GM12878 (cell line): ENCODE measurements at regions not wholly inside any gene's neighbourhood (a gene's known extent, or its start where the extent isn't known, plus 50 kb on each side); places are given as distances from the start of the nearest gene placed in this dataset.

Source experiments
- ATAC-seq: fragments of 200-7000 bp; cut with Tn5 transposase; 3 replicates; pipeline ENCODE4 v1.9.1; 2020; ENCODE audit warnings: mild to moderate bottlenecking, moderate library complexity
- BruUV-seq: library from RNA; stranded (reverse); fragments of 400-500 nt; replicated peaks from 2 replicates; lab custom pipeline; 2021; lab: Mats Ljungman, UMichigan
- CTCF ChIA-PET: fragments of 300-600 bp; sonication (Branson Sonifier 250); formaldehyde crosslinking; extraction: SDS; loops from one replicate; lab custom pipeline; 2021; ENCODE audit warnings: inconsistent platforms; lab: Yijun Ruan, JAX
- POLR2A ChIA-PET: fragments of 350-600 bp; formaldehyde crosslinking; extraction: SDS; loops from one replicate; lab custom pipeline; 2021; ENCODE audit warnings: inconsistent platforms; lab: Charles Lee
- RAD21 ChIA-PET: fragments of 300-600 bp; sonication (Branson Sonifier 250); formaldehyde crosslinking; loops from one replicate; lab custom pipeline; 2023; ENCODE audit warnings: antibody characterized with exemption; ENCODE audit not compliant: unreplicated experiment; lab: Charles Lee
- SMC1A ChIA-PET: fragments of 300-600 bp; sonication (Branson Sonifier 250); formaldehyde crosslinking; loops from one replicate; lab custom pipeline; 2023; ENCODE audit not compliant: unreplicated experiment, uncharacterized antibody; lab: Charles Lee
- DNase-seq: peaks from one replicate; pipeline ENCODE4 v3.0.0-alpha.2; 2011; ENCODE audit warnings: low read depth, low spot score
- FAIRE-seq: peaks from 3 replicates; lab custom pipeline; 2011; peaks lifted over from hg19 to GRCh38; lab: Jason Lieb, UNC
- H2AFZ ChIP-seq: 2 replicates; pipeline ENCODE4 v1.6.0; 2011; ENCODE audit warnings: low read depth, low read length, control low read depth; ENCODE audit not compliant: control insufficient read depth
- H3K27ac ChIP-seq: 2 replicates; pipeline ENCODE4 v1.5.1; 2011; ENCODE audit warnings: control low read depth; ENCODE audit not compliant: control insufficient read depth, insufficient read depth
- H3K27me3 ChIP-seq, 2 experiments: replicated peaks in 1 of 2; 2 replicates each; pipeline versions ENCODE4 v1.6.0 to v1.6.1; 2011; ENCODE audit warnings: low read length in 1 of 2; ENCODE audit not compliant: control insufficient read depth in 2 of 2, insufficient read depth in 2 of 2
- H3K36me3 ChIP-seq, 2 experiments: 2 replicates each; pipeline ENCODE4 v1.5.1; 2011; ENCODE audit warnings: low read length in 1 of 2; ENCODE audit not compliant: control insufficient read depth in 2 of 2, insufficient read depth in 2 of 2
- H3K4me1 ChIP-seq: 2 replicates; pipeline ENCODE4 v1.6.1; 2011; ENCODE audit warnings: mild to moderate bottlenecking, low read length, moderate library complexity, mixed read lengths; ENCODE audit not compliant: control insufficient read depth, insufficient read depth
- H3K4me2 ChIP-seq: 2 replicates; pipeline ENCODE4 v1.6.0; 2011; ENCODE audit warnings: control low read depth; ENCODE audit not compliant: control insufficient read depth, insufficient read depth
- H3K4me3 ChIP-seq: fragments of 200-600 bp; sonication (generic); 2 replicates; pipeline ENCODE4 v1.5.1; 2016
- H3K79me2 ChIP-seq: 2 replicates; pipeline ENCODE4 v1.6.0; 2011; ENCODE audit warnings: low read length; ENCODE audit not compliant: control insufficient read depth, insufficient read depth
- H3K9ac ChIP-seq: 2 replicates; pipeline ENCODE4 v1.8.0; 2011; ENCODE audit warnings: low read length, control low read depth, mixed read lengths; ENCODE audit not compliant: control insufficient read depth, insufficient read depth
- H3K9me3 ChIP-seq: replicated peaks from 3 replicates; pipeline ENCODE4 v1.5.1; 2011; ENCODE audit warnings: mild to moderate bottlenecking, low read length; ENCODE audit not compliant: control insufficient read depth, insufficient read depth
- H4K20me1 ChIP-seq: 2 replicates; pipeline ENCODE4 v1.6.0; 2011; ENCODE audit not compliant: control insufficient read depth, insufficient read depth
- BACH1 ChIP-seq: fragments of 450-650 bp; IDR thresholded peaks from 2 replicates; pipeline ENCODE4 v1.6.1; 2017; ENCODE audit warnings: mild to moderate bottlenecking, borderline replicate concordance
- NFXL1 ChIP-seq: fragments of 450-650 bp; IDR thresholded peaks from 2 replicates; pipeline ENCODE4 v1.6.1; 2017; ENCODE audit warnings: antibody characterized with exemption, mild to moderate bottlenecking, borderline replicate concordance
- NR2C1 ChIP-seq: fragments of 450-650 bp; IDR thresholded peaks from 2 replicates; pipeline ENCODE4 v1.6.1; 2017; ENCODE audit warnings: antibody characterized with exemption, mild to moderate bottlenecking, moderate library complexity
- RCOR1 ChIP-seq: conservative IDR thresholded peaks from 2 replicates; pipeline ENCODE4 v1.6.1; 2012; ENCODE audit warnings: low read depth, low read length, improper control_type of control experiment
- REST ChIP-seq: IDR thresholded peaks from 2 replicates; pipeline ENCODE4 v1.6.1; 2012; ENCODE audit warnings: mild to moderate bottlenecking, low read depth, low read length
- SMAD1 ChIP-seq: fragments of 450-650 bp; IDR thresholded peaks from 2 replicates; pipeline ENCODE4 v1.6.1; 2018; ENCODE audit warnings: mild to moderate bottlenecking, low read depth; ENCODE audit not compliant: partially characterized antibody
- SMAD5 ChIP-seq: IDR thresholded peaks from 2 replicates; pipeline ENCODE4 v1.6.1; 2016; ENCODE audit warnings: antibody characterized with exemption, low read depth
- WGBS: methylation state at CpG from one replicate; pipeline ENCODE4 v1.1.6; 2016; ENCODE audit warnings: low lambda C conversion rate; ENCODE audit not compliant: insufficient replicate concordance, insufficient coverage; ENCODE audit errors: missing lambda C conversion rate; 5-methylcytosine and 5-hydroxymethylcytosine counted together
- in situ Hi-C: fragments of 300-500 bp; cut with MboI; formaldehyde crosslinking; loops from 9 replicates; pipeline ENCODE4 v1.14.3; 2018; ENCODE audit warnings: mixed read lengths
- intact Hi-C: fragments of 100-400 bp; cut with micrococcal nuclease; formaldehyde crosslinking; loops from one replicate; pipeline ENCODE4 v1.14.2; 2022; ENCODE audit not compliant: unreplicated experiment

- RAD21 ChIA-PET, result no interaction called here
- no TSS peak for BruUV-seq
- Histone ChIP-seq H3K4me1 (no peaks in the 10 kb centered on the region), H3K4me2 (no peak overlapping the region), H3K9ac (no peak overlapping the region), H4K20me1 (no peaks in the 10 kb centered on the region), H3K27ac (no peak overlapping the region)
- ATAC-seq, result no peak
- in situ Hi-C loops, result no loop called here
- 7% methylated on average over 1 of the region's 1 CpG for WGBS
- TF ChIP-seq REST, result no peak
- no peak for TF ChIP-seq SMAD1
- TF ChIP-seq RCOR1, result no peak
- no peak for TF ChIP-seq BACH1
- TF ChIP-seq SMAD5, result no peak
- no peak for TF ChIP-seq NFXL1
- no peak for TF ChIP-seq NR2C1
- TF ChIP-seq, all 136 proteins: peak for 0
- no peaks in the 10 kb centered on the region; a peak in 1 of 4 replicates for H3K27me3 ChIP-seq
- H2AFZ ChIP-seq, result no peak overlapping the region
- intact Hi-C loops, result no loop called here
- no peak overlapping the region for H3K4me3 ChIP-seq
- H3K79me2 ChIP-seq, result no peaks in the 10 kb centered on the region
- no peaks in the 10 kb centered on the region for H3K9me3 ChIP-seq
- ChIA-PET SMC1A (no interaction called here), CTCF (no interaction called here), POLR2A (no interaction called here)
- DNase-seq (no peak), FAIRE-seq (no peak)
- no peaks in the 10 kb centered on the region for H3K36me3 ChIP-seq
Observed at GRCh38 chr2:138881126-138881525, 100.9 kb upstream of the NXPH2 start.
